ENCODE measurements at regions not wholly inside any gene's neighbourhood (a gene's known extent, or its start where the extent isn't known, plus 50 kb on each side); places are given as distances from the start of the nearest gene placed in this dataset.

DNA sequence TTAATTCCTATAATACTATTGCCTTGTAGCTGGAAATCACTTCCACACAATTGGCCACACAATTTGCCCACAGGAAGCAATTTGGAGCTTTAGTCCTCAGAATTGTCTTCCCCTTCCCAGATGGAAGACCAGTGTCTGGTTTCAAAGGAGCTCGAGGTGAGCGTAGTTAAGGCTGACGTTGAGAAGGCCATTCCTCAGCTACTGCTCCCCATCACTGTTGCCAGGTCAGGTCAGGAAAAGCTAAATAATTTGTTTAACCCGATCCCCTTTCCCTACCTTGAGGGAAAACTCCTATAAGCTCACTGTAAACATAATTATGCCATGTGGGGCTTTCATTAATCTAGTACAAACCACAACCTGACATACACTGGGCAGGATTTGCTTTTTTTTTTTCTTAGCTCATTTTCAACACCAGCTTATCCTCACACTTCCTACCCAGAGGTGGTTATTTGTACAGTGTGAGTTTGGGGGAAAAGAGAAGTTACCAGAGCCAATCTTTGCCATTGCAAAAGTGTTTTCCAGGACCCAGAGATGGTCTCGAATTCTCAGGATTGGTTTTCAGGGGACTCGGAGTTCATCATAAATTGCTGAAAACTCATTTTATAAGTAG lies 242.7 kb downstream of the CLIC5 start:
- no peak overlapping the region for H3K4me3 ChIP-seq (ENCODE audit: insufficient read depth, low read depth, low read length, poor library complexity, severe bottlenecking)
- no peak overlapping the region for H3K27ac ChIP-seq (ENCODE audit: insufficient read depth, low read length, poor library complexity, severe bottlenecking)
- DNase-seq: no peak
- H3K9me3 ChIP-seq (ENCODE audit: control insufficient read depth, low read length): no peaks in the 10 kb centered on the region
- H3K4me1 ChIP-seq (ENCODE audit: control insufficient read depth, insufficient read depth, low read length, poor library complexity, severe bottlenecking): no peaks in the 10 kb centered on the region
- no peaks in the 10 kb centered on the region for H3K27me3 ChIP-seq (replicated peaks; ENCODE audit: control insufficient read depth, insufficient read depth, low read length, poor library complexity, severe bottlenecking)
- no peaks in the 10 kb centered on the region for H3K36me3 ChIP-seq (ENCODE audit: control insufficient read depth, insufficient read depth, low read length)

DNA sequence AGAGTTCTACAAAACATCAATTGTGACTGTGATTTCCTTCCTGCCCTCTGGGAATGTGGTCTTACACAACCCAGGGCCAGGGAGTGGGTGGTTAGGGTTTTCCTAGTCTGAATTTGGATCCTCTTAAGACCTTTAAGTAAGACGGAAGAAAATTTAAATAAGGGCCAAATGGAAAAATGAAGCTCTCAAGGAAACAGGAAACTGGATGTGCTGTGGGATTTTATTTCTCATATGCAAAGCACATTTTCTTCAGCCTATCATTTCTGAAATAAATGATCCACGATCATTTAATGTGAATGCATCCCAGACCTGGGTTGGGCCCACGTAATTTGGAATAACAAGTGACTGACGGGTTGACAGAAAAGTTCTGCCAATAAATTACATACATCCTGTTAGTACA lies 243.6 kb downstream of the CLIC5 start:
- Histone ChIP-seq H3K4me3 (ENCODE audit: insufficient read depth, low read depth, low read length, poor library complexity, severe bottlenecking) (no peak overlapping the region), H3K27me3 (replicated peaks; ENCODE audit: control insufficient read depth, insufficient read depth, low read length, poor library complexity, severe bottlenecking) (no peaks in the 10 kb centered on the region), H3K4me1 (ENCODE audit: control insufficient read depth, insufficient read depth, low read length, poor library complexity, severe bottlenecking) (no peaks in the 10 kb centered on the region), H3K36me3 (ENCODE audit: control insufficient read depth, insufficient read depth, low read length) (no peaks in the 10 kb centered on the region), H3K9me3 (ENCODE audit: control insufficient read depth, low read length) (no peaks in the 10 kb centered on the region), H3K27ac (ENCODE audit: insufficient read depth, low read length, poor library complexity, severe bottlenecking) (no peak overlapping the region)
- DNase-seq: no peak

DNA sequence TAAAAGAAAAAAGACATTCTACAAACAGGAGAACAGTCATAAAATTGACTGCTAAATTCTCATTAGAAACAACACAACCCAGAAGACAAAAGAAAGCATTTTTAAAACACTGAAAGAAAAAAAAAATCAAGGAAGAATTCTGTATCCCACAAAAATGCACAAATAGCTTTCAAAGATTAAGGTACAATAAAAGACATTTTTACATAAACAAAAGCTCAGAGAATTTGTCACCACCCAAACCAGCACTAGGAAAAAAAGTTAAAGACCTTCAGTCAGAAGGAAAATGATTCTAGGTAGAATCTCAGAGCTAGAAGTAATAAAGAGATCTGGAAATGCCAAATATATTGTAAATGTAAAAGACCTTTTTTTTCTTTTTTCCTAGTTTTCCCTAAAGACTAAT lies 252.4 kb downstream of the CLIC5 start:
- Histone ChIP-seq H3K4me1 (ENCODE audit: control insufficient read depth, insufficient read depth, low read length, poor library complexity, severe bottlenecking) (no peaks in the 10 kb centered on the region), H3K9me3 (ENCODE audit: control insufficient read depth, low read length) (no peaks in the 10 kb centered on the region), H3K4me3 (ENCODE audit: insufficient read depth, low read depth, low read length, poor library complexity, severe bottlenecking) (no peak overlapping the region), H3K27me3 (replicated peaks; ENCODE audit: control insufficient read depth, insufficient read depth, low read length, poor library complexity, severe bottlenecking) (no peaks in the 10 kb centered on the region), H3K36me3 (ENCODE audit: control insufficient read depth, insufficient read depth, low read length) (no peaks in the 10 kb centered on the region), H3K27ac (ENCODE audit: insufficient read depth, low read length, poor library complexity, severe bottlenecking) (no peak overlapping the region)
- DNase-seq: no peak

GRCh38 chr6:45759472-45759810 lies 256.2 kb downstream of the CLIC5 start:
- Histone ChIP-seq H3K4me3 (ENCODE audit: insufficient read depth, low read depth, low read length, poor library complexity, severe bottlenecking) (no peak overlapping the region), H3K27ac (ENCODE audit: insufficient read depth, low read length, poor library complexity, severe bottlenecking) (no peak overlapping the region), H3K4me1 (ENCODE audit: control insufficient read depth, insufficient read depth, low read length, poor library complexity, severe bottlenecking) (no peaks in the 10 kb centered on the region), H3K9me3 (ENCODE audit: control insufficient read depth, low read length) (no peaks in the 10 kb centered on the region), H3K27me3 (replicated peaks; ENCODE audit: control insufficient read depth, insufficient read depth, low read length, poor library complexity, severe bottlenecking) (no peaks in the 10 kb centered on the region), H3K36me3 (ENCODE audit: control insufficient read depth, insufficient read depth, low read length) (no peaks in the 10 kb centered on the region)
- no peak for DNase-seq

DNA sequence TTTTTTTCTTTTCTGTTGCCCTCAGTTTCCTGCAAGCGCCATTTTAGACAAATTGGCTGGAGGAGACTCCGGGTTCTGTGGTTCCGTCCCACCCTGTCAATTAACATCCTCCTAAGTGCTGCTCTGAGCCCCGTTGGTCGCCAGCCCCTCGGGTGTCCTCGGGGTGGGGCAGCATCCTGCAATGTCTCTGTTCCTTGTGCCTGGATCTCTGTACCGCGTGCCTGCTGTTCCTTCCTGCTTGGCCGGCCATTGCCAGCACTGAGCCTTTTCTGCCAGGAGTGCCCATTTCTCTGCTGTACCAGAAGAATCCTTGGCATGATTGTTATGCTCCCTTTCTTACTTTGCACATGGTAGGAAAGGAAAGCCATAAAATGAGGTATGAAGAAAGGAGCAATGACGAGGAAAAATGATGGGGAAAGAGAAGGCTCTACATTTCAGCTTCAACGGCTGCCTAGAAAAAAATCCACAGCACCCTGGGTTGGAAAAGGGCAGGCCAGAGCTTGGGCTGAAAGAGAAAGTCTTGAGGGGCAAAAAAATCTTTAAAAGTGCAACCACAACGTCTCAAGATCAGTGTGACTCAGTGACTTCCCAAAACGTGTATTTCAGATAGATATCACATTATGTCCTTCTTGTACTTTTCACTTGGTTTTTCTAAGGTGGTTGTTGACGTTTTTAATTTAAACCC lies 256.7 kb downstream of the CLIC5 start:
- Histone ChIP-seq H3K27ac (ENCODE audit: insufficient read depth, low read length, poor library complexity, severe bottlenecking) (no peak overlapping the region), H3K4me3 (ENCODE audit: insufficient read depth, low read depth, low read length, poor library complexity, severe bottlenecking) (no peak overlapping the region), H3K36me3 (ENCODE audit: control insufficient read depth, insufficient read depth, low read length) (no peaks in the 10 kb centered on the region), H3K9me3 (ENCODE audit: control insufficient read depth, low read length) (no peaks in the 10 kb centered on the region), H3K27me3 (replicated peaks; ENCODE audit: control insufficient read depth, insufficient read depth, low read length, poor library complexity, severe bottlenecking) (no peaks in the 10 kb centered on the region), H3K4me1 (ENCODE audit: control insufficient read depth, insufficient read depth, low read length, poor library complexity, severe bottlenecking) (no peaks in the 10 kb centered on the region)
- no peak for DNase-seq

DNA sequence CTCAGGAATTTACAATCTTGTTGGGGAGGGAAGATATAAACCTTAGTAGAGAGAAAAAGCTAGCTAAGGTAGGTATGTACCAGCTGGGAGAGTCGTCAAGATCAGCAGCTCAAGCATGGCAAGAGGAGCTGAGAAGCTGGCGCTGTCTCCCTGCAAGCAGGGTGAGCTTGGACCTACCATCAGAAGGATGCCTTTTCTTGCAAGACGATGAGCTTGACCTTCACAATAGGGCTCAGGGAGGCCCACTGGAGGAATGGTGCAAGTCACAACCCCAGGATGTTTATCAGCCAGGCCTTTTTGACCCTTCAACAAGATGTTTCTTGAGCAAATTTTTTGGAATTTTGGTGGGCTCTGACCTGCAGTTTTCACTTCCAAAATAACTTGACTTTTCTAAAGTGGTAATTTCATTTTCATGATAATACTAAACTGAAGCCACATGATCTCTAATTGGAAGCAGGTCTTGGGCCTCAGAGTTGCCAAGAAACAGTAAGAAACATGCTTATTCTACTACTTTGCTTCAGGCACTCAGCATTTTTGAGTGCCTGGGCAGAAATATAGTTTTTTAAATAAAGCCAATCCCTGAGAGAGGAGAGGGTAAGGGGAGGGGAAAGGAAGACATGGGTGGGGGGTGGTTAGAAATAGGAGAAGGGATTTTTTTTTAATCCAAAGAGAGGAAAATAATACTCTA lies 258.1 kb downstream of the CLIC5 start:
- DNase-seq: no peak

GRCh38 chr6:45756606-45757005 lies 259.1 kb downstream of the CLIC5 start:
- Histone ChIP-seq H3K9me3 (ENCODE audit: control insufficient read depth, low read length) (no peaks in the 10 kb centered on the region), H3K4me1 (ENCODE audit: control insufficient read depth, insufficient read depth, low read length, poor library complexity, severe bottlenecking) (no peaks in the 10 kb centered on the region), H3K27me3 (replicated peaks; ENCODE audit: control insufficient read depth, insufficient read depth, low read length, poor library complexity, severe bottlenecking) (no peaks in the 10 kb centered on the region), H3K36me3 (ENCODE audit: control insufficient read depth, insufficient read depth, low read length) (no peaks in the 10 kb centered on the region), H3K4me3 (ENCODE audit: insufficient read depth, low read depth, low read length, poor library complexity, severe bottlenecking) (no peak overlapping the region), H3K27ac (ENCODE audit: insufficient read depth, low read length, poor library complexity, severe bottlenecking) (no peak overlapping the region)
- no peak for DNase-seq

More for the DNA sequence above, 258.1 kb downstream of the CLIC5 start:
- H3K27ac ChIP-seq (ENCODE audit: insufficient read depth, low read length, poor library complexity, severe bottlenecking): no peak overlapping the region
- no peaks in the 10 kb centered on the region for H3K4me1 ChIP-seq (ENCODE audit: control insufficient read depth, insufficient read depth, low read length, poor library complexity, severe bottlenecking)
- H3K27me3 ChIP-seq (replicated peaks; ENCODE audit: control insufficient read depth, insufficient read depth, low read length, poor library complexity, severe bottlenecking): no peaks in the 10 kb centered on the region
- H3K9me3 ChIP-seq (ENCODE audit: control insufficient read depth, low read length): no peaks in the 10 kb centered on the region
- H3K4me3 ChIP-seq (ENCODE audit: insufficient read depth, low read depth, low read length, poor library complexity, severe bottlenecking): no peak overlapping the region
- H3K36me3 ChIP-seq (ENCODE audit: control insufficient read depth, insufficient read depth, low read length): no peaks in the 10 kb centered on the region

DNA sequence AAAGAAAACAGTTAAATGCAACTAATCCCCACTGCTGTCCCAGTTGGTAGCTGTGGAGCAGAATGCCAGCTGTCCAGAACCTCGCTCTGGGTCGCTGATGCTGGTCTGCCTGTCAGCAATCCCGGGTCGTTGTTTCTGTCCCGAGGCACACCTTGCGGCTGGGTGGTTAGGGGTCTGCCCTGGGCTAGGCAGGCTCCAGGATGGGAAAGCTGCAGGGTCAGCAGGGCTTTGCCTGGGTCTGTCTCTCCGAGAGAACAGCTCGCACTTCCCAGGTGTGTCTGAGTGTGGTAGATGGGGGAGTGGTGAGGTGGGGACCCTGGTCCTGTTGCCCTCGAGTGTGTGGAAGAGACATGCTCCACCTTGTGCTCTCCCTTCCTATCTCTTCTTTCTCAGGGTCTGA lies 261.2 kb downstream of the CLIC5 start:
- no peak overlapping the region for H3K27ac ChIP-seq (ENCODE audit: insufficient read depth, low read length, poor library complexity, severe bottlenecking)
- no peaks in the 10 kb centered on the region for H3K27me3 ChIP-seq (replicated peaks; ENCODE audit: control insufficient read depth, insufficient read depth, low read length, poor library complexity, severe bottlenecking)
- DNase-seq: no peak
- H3K4me3 ChIP-seq (ENCODE audit: insufficient read depth, low read depth, low read length, poor library complexity, severe bottlenecking): no peak overlapping the region
- H3K36me3 ChIP-seq (ENCODE audit: control insufficient read depth, insufficient read depth, low read length): no peaks in the 10 kb centered on the region
- H3K9me3 ChIP-seq (ENCODE audit: control insufficient read depth, low read length): no peaks in the 10 kb centered on the region
- no peaks in the 10 kb centered on the region for H3K4me1 ChIP-seq (ENCODE audit: control insufficient read depth, insufficient read depth, low read length, poor library complexity, severe bottlenecking)

- no peak for DNase-seq
- H3K27ac ChIP-seq (ENCODE audit: insufficient read depth, low read length, poor library complexity, severe bottlenecking): no peak overlapping the region
- no peaks in the 10 kb centered on the region for H3K36me3 ChIP-seq (ENCODE audit: control insufficient read depth, insufficient read depth, low read length)
- no peaks in the 10 kb centered on the region for H3K27me3 ChIP-seq (replicated peaks; ENCODE audit: control insufficient read depth, insufficient read depth, low read length, poor library complexity, severe bottlenecking)
- no peaks in the 10 kb centered on the region for H3K9me3 ChIP-seq (ENCODE audit: control insufficient read depth, low read length)
- no peaks in the 10 kb centered on the region for H3K4me1 ChIP-seq (ENCODE audit: control insufficient read depth, insufficient read depth, low read length, poor library complexity, severe bottlenecking)
- no peak overlapping the region for H3K4me3 ChIP-seq (ENCODE audit: insufficient read depth, low read depth, low read length, poor library complexity, severe bottlenecking)
Observed at GRCh38 chr6:45746046-45746445, 269.6 kb downstream of the CLIC5 start.

- Histone ChIP-seq H3K4me3 (ENCODE audit: insufficient read depth, low read depth, low read length, poor library complexity, severe bottlenecking) (no peak overlapping the region), H3K4me1 (ENCODE audit: control insufficient read depth, insufficient read depth, low read length, poor library complexity, severe bottlenecking) (no peaks in the 10 kb centered on the region), H3K36me3 (ENCODE audit: control insufficient read depth, insufficient read depth, low read length) (no peaks in the 10 kb centered on the region), H3K27ac (ENCODE audit: insufficient read depth, low read length, poor library complexity, severe bottlenecking) (no peak overlapping the region), H3K27me3 (replicated peaks; ENCODE audit: control insufficient read depth, insufficient read depth, low read length, poor library complexity, severe bottlenecking) (no peaks in the 10 kb centered on the region), H3K9me3 (ENCODE audit: control insufficient read depth, low read length) (no peaks in the 10 kb centered on the region)
- DNase-seq: no peak
Observed at GRCh38 chr6:45743028-45743615, 272.5 kb downstream of the CLIC5 start.
